CD14-positive monocyte (primary cell): ENCODE measurements at regions not wholly inside any gene's neighbourhood (a gene's known extent, or its start where the extent isn't known, plus 50 kb on each side); places are given as distances from the start of the nearest gene placed in this dataset.

ENCODE experiments used
- DNase-seq, 3 donors: peaks; one replicate each; pipeline ENCODE4 v3.0.0-alpha.2; 2011 to 2022
- H2AFZ ChIP-seq: 2 replicates; pipeline ENCODE4 v1.6.0; 2012; ENCODE audit warnings: mild to moderate bottlenecking, low read depth, low read length, inconsistent platforms; ENCODE audit not compliant: insufficient read depth, poor library complexity, severe bottlenecking
- H3K27ac ChIP-seq, 2 donors: 1 replicate in 1 of 2; 2 replicates in 1 of 2; pipeline ENCODE4 v1.5.1; 2012 to 2013; ENCODE audit warnings: low read length in 2 of 2, control low read depth in 1 of 2, inconsistent platforms in 1 of 2, low read depth in 1 of 2, mild to moderate bottlenecking in 1 of 2
- H3K27me3 ChIP-seq, 2 donors: one replicate each; pipeline versions ENCODE4 v1.6.0 to v1.6.1; 2011 to 2013; ENCODE audit warnings: low read length in 2 of 2; ENCODE audit not compliant: control insufficient read depth in 2 of 2, insufficient read depth in 2 of 2
- H3K36me3 ChIP-seq, 2 donors: replicated peaks in 1 of 2; 1 replicate in 1 of 2; 2 replicates in 1 of 2; pipeline versions ENCODE4 v1.5.1 to v1.6.1; 2012 to 2013; ENCODE audit warnings: low read length in 2 of 2, control low read depth in 1 of 2, inconsistent platforms in 1 of 2, mild to moderate bottlenecking in 1 of 2; ENCODE audit not compliant: insufficient read depth in 2 of 2, control insufficient read depth in 1 of 2
- H3K4me1 ChIP-seq, 2 donors: 1 replicate in 1 of 2; 2 replicates in 1 of 2; pipeline versions ENCODE4 v1.5.1 to v1.6.1; 2012 to 2013; ENCODE audit warnings: low read length in 2 of 2, control low read depth in 1 of 2, inconsistent platforms in 1 of 2, mild to moderate bottlenecking in 1 of 2, moderate library complexity in 1 of 2; ENCODE audit not compliant: insufficient read depth in 2 of 2, control insufficient read depth in 1 of 2
- H3K4me2 ChIP-seq: replicated peaks from 2 replicates; pipeline ENCODE3; 2012; ENCODE audit warnings: low read length, moderate library complexity, mild to moderate bottlenecking; ENCODE audit not compliant: poor library complexity, severe bottlenecking; ENCODE audit errors: extremely low read depth
- H3K4me3 ChIP-seq, 3 experiments: fragments of 200-600 bp in 1 of 3; sonication (generic) in 1 of 3; replicated peaks in 1 of 3; 1 replicate in 2 of 3; 2 replicates in 1 of 3; pipeline ENCODE4 v1.5.1; 2011 to 2013; ENCODE audit warnings: low read length in 3 of 3, mild to moderate bottlenecking in 3 of 3, control low read depth in 2 of 3, low read depth in 2 of 3, inconsistent platforms in 1 of 3, moderate library complexity in 1 of 3
- H3K79me2 ChIP-seq: 2 replicates; pipeline ENCODE4 v1.6.0; 2012; ENCODE audit warnings: mild to moderate bottlenecking, control low read depth, inconsistent platforms, low read length, moderate library complexity; ENCODE audit not compliant: insufficient read depth
- H3K9ac ChIP-seq: 2 replicates; pipeline ENCODE4 v1.6.0; 2017; ENCODE audit warnings: low read length, mild to moderate bottlenecking; ENCODE audit not compliant: insufficient read depth, poor library complexity, severe bottlenecking
- H3K9me3 ChIP-seq, 2 donors: replicated peaks in 1 of 2; 1 replicate in 1 of 2; 2 replicates in 1 of 2; pipeline versions ENCODE4 v1.5.1 to v1.6.1; 2012 to 2013; ENCODE audit warnings: low read length in 2 of 2, control low read depth in 1 of 2; ENCODE audit not compliant: control insufficient read depth in 1 of 2, insufficient read depth in 1 of 2
- H4K20me1 ChIP-seq: 2 replicates; pipeline ENCODE4 v1.6.0; 2012; ENCODE audit warnings: mild to moderate bottlenecking, low read length, control low read depth, moderate library complexity; ENCODE audit not compliant: insufficient read depth
- H3K27ac Mint-ChIP-seq, 7 donors: one replicate each; pipeline ENCODE4 v1.8.0; 2020; ENCODE audit warnings: mild to moderate bottlenecking in 7 of 7, mixed read lengths in 7 of 7, moderate library complexity in 6 of 7, inconsistent platforms in 2 of 7
- H3K27me3 Mint-ChIP-seq, 3 donors: one replicate each; pipeline ENCODE4 v1.8.0; 2021 to 2022; ENCODE audit warnings: low read depth in 3 of 3, mild to moderate bottlenecking in 3 of 3, mixed read lengths in 3 of 3, moderate library complexity in 3 of 3, inconsistent platforms in 1 of 3
- H3K36me3 Mint-ChIP-seq, 2 donors: one replicate each; pipeline ENCODE4 v1.8.0; 2020; ENCODE audit warnings: mixed read lengths in 2 of 2, inconsistent platforms in 1 of 2, mild to moderate bottlenecking in 1 of 2
- H3K4me1 Mint-ChIP-seq: one replicate; pipeline ENCODE4 v1.8.0; 2020; ENCODE audit warnings: mild to moderate bottlenecking, mixed read lengths
- H3K4me3 Mint-ChIP-seq, 2 donors: one replicate each; pipeline ENCODE4 v1.8.0; 2020; ENCODE audit warnings: mild to moderate bottlenecking in 2 of 2, mixed read lengths in 2 of 2, moderate library complexity in 1 of 2
- H3K9me3 Mint-ChIP-seq, 7 donors: one replicate each; pipeline ENCODE4 v1.8.0; 2020 to 2022; ENCODE audit warnings: mixed read lengths in 7 of 7, mild to moderate bottlenecking in 6 of 7, moderate library complexity in 6 of 7, inconsistent platforms in 2 of 7
- WGBS: methylation state at CpG from one replicate; pipeline ENCODE4 v1.1.5; 2013; ENCODE audit warnings: missing lambda C conversion rate; ENCODE audit not compliant: insufficient coverage; 5-methylcytosine and 5-hydroxymethylcytosine counted together
- intact Hi-C, 2 donors: fragments of 100-400 bp; cut with micrococcal nuclease; formaldehyde crosslinking; loops; one replicate each; pipeline versions ENCODE4 v1.15.0 to v1.15.1; 2023
- TF ChIP-seq, protein P1 (sequence below): fragments of 200-600 bp; IDR thresholded peaks from one replicate; pipeline ENCODE4 v1.8.0; 2022; ENCODE audit warnings: antibody characterized with exemption, mild to moderate bottlenecking

DNA sequence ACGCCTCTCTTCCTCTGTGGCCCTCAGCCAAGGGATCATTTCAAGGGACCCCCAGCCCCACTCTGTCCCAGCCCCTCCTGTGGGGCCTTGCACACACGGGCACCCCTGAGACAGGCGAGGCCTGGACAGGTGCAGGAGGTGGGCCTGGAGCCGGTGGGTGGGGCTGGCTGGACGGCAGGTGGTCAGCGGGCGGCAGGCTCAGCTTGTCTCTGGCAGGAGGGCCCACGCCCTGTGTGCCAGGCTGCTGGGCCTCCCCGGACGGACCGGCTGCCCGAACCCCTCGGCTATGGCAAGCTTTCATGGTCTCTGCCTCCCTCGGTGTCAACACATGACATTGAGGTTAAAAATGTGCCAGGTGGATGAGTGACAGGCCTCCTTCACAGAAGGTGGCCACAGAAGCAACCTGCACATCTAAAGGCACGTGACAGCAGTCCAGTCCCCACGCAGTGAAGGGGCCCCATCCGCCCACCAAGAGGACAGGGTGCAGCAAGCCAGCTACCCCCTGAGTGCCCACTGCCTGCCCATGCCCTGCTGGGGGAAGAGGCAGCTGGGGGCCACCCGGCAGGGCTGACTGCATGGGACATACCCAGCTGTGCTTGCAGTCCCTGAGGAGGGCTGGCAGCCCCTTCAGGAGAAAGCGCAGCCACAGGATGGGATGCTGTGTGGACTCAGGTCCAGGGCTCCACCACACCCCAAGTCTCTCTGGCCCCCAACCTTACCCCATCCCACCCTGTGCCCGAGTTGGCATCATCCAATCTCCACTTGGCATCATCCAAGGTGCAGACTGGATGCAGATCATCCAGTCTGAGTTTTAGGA is 109.3 kb downstream of the FAM53A start:
- Histone ChIP-seq H3K4me1 (peaks cover 5 to 6% of the 10 kb centered on the region in 2 donors), H3K27ac (no peak overlapping the region), H3K27me3 (no peaks in the 10 kb centered on the region), H4K20me1 (peaks cover 7% of the 10 kb centered on the region), H3K9ac (no peak overlapping the region), H3K79me2 (peaks cover 6% of the 10 kb centered on the region), H3K4me2 (no peak overlapping the region), H3K9me3 (no peaks in the 10 kb centered on the region), H2AFZ (no peak overlapping the region), H3K36me3 (no peaks in the 10 kb centered on the region), H3K4me3 (no peak overlapping the region)
- Mint-ChIP-seq H3K27ac (no peak overlapping the region), H3K9me3 (peaks cover 0 to 5% (median 2%) of the 10 kb centered on the region in 7 donors), H3K4me1 (no peaks in the 10 kb centered on the region), H3K36me3 (peaks cover 0 to 6% of the 10 kb centered on the region in 2 donors), H3K27me3 (peaks cover 4 to 11% (median 6%) of the 10 kb centered on the region in 3 donors), H3K4me3 (no peak overlapping the region)
- no peak for DNase-seq
- 97% methylated on average over 18 of the region's 20 CpGs for WGBS
- TF ChIP-seq, protein P1, sequence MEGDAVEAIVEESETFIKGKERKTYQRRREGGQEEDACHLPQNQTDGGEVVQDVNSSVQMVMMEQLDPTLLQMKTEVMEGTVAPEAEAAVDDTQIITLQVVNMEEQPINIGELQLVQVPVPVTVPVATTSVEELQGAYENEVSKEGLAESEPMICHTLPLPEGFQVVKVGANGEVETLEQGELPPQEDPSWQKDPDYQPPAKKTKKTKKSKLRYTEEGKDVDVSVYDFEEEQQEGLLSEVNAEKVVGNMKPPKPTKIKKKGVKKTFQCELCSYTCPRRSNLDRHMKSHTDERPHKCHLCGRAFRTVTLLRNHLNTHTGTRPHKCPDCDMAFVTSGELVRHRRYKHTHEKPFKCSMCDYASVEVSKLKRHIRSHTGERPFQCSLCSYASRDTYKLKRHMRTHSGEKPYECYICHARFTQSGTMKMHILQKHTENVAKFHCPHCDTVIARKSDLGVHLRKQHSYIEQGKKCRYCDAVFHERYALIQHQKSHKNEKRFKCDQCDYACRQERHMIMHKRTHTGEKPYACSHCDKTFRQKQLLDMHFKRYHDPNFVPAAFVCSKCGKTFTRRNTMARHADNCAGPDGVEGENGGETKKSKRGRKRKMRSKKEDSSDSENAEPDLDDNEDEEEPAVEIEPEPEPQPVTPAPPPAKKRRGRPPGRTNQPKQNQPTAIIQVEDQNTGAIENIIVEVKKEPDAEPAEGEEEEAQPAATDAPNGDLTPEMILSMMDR, result no peak
- intact Hi-C loops, result loop anchor here in 1 of 2 donors (10.0 kb wide), 1 partner anchor 670 kb away; the partner anchor contains the start of genes HAUS3 and POLN

DNA sequence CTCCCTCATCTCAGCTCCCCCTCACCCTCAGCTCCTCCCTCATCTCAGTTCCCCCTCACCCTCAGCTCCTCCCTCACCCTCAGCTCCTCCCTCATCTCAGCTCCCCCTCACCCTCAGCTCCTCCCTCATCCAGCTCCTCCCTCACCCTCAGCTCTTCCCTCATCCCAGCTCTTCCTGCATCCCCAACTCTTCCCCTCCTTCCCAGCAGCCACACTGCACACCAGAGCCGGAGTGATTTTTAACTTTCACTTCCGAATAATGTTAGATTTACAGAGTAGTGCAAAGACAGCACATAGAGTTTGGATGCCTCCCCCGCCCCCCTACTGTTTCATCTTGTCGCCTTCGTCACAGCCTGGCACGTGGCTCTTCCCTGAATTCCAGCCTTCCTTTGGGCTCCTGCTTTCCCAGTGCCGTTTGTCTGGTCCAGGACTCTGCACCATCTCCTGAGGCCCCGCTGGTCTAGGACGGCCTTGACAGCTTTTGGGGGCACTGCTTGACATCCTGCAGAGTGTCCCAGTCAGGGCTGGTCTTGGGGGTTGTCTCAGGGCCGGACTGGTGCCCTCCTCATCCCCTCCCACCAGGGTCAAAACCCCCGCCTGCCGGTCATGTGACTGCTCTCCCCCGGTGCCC is 110.2 kb downstream of the FAM53A start:
- H3K4me3 Mint-ChIP-seq, result no peak overlapping the region
- no peak overlapping the region for H3K4me3 ChIP-seq
- no peak overlapping the region for H3K27ac ChIP-seq
- WGBS, result 99% methylated on average over 6 of the region's 13 CpGs
- H3K27me3 Mint-ChIP-seq, result peaks cover 9 to 17% (median 10%) of the 10 kb centered on the region in 3 donors
- intact Hi-C loops, result loop anchor here in 1 of 2 donors (10.0 kb wide), 1 partner anchor 671 kb away; the partner anchor contains the start of genes HAUS3 and POLN
- no peaks in the 10 kb centered on the region for H3K9me3 ChIP-seq
- H3K4me1 ChIP-seq, result peaks cover 5 to 6% of the 10 kb centered on the region in 2 donors
- DNase-seq, result no peak
- peaks cover 7% of the 10 kb centered on the region for H4K20me1 ChIP-seq
- H3K27me3 ChIP-seq, result no peaks in the 10 kb centered on the region
- H3K9ac ChIP-seq, result no peak overlapping the region
- no peak overlapping the region for H3K4me2 ChIP-seq
- H3K36me3 Mint-ChIP-seq, result peaks cover 0 to 6% of the 10 kb centered on the region in 2 donors
- TF ChIP-seq, protein P1, result no peak
- no peak overlapping the region for H2AFZ ChIP-seq
- no peaks in the 10 kb centered on the region for H3K4me1 Mint-ChIP-seq
- H3K79me2 ChIP-seq, result peaks cover 6% of the 10 kb centered on the region
- no peaks in the 10 kb centered on the region for H3K36me3 ChIP-seq
- peaks cover 0 to 5% (median 2%) of the 10 kb centered on the region in 7 donors for H3K9me3 Mint-ChIP-seq
- no peak overlapping the region for H3K27ac Mint-ChIP-seq
